H54 (cell line): ENCODE measurements at regions not wholly inside any gene's neighbourhood (a gene's known extent, or its start where the extent isn't known, plus 50 kb on each side); places are given as distances from the start of the nearest gene placed in this dataset.

Experiments
- DNase-seq: peaks from one replicate; pipeline ENCODE4 v3.0.0; 2011; ENCODE audit warnings: low spot score, mixed read lengths; ENCODE audit not compliant: insufficient read length
- FAIRE-seq: peaks from 3 replicates; lab custom pipeline; 2011; peaks lifted over from hg19 to GRCh38; lab: Jason Lieb, UNC
- POLR2A ChIP-seq: IDR thresholded peaks from 2 replicates; pipeline ENCODE4 v1.6.1; 2011; ENCODE audit warnings: low read depth, mild to moderate bottlenecking, low read length

DNA sequence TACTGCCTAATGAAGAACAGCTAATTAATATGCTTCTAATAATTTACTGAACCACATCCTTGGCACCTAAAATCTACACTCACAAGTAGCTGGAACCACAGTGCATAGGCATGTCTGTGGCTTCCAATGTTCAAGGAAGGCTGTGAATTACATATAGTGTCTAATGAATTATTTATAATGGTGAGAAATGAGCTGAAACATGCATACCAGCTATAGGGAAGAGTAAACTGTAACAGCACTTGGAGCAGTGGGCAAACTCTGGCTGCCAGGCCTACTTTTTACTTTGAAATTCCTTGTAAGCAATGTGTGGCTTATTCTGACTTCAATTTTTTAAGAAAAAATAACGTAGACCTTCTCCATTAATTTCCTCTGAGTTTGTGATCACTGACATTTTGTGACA, 953.2 kb upstream of the CDH8 start:
- DNase-seq (no peak), FAIRE-seq (no peak)
- TF ChIP-seq POLR2A: no peak

DNA sequence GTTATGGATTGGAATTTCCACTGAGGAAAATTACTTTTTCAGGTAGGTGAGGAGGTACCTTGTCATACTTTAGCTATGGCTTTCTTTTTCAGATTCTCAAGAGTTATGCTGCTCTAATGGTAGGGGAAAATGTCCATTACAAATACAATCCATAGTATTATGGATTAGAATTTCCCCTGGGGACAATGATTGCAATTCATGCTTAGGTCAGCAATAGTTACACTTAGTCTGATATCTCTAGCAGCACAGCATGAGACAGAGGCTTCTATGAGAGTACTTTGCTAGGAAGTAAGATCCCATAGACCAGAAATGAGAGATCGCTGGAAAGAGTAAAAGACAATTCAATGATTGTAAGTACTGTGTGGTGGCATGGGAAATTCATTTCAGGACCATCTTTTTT, 949.5 kb upstream of the CDH8 start:
- FAIRE-seq (no peak), DNase-seq (no peak)
- no peak for TF ChIP-seq POLR2A

DNA sequence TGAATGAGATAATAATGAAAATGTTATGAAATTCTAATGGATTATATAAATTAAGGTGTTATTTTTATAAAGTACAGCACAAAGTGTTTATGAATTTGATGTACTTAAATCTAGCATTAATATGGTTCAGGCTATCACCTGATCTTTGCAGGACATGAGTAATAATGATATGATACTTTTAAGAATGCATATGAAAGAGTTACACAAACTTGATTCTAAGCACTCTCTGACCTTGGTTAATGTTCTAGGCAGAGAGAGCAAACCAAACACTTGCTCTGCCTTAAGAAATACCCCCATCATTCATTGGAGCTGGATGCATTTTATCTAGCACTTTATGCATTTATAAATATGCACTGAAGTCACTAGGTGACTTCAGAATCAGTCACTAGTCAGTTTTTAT, 942.2 kb upstream of the CDH8 start:
- FAIRE-seq (no peak), DNase-seq (no peak)
- no peak for TF ChIP-seq POLR2A

DNA sequence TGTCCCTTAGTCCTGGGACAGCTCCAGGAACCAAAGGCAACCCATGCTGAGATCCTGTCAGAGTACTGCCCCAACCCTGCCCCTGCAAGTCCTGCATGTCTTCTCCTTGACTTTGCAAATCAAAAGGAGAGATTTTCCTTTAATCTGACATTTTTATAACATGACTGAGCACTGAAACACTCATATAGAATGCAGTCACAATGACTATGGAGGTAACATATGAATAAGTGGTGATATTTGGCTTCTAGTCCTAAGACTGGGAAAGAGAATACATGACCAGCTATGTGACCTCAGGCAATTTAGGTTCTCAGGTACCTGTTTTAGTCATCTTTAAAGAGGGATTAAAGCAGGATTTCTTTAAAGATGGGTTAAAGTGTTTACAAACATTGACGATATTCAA, 941.6 kb upstream of the CDH8 start:
- DNase-seq (no peak), FAIRE-seq (no peak)
- no peak for TF ChIP-seq POLR2A

DNA sequence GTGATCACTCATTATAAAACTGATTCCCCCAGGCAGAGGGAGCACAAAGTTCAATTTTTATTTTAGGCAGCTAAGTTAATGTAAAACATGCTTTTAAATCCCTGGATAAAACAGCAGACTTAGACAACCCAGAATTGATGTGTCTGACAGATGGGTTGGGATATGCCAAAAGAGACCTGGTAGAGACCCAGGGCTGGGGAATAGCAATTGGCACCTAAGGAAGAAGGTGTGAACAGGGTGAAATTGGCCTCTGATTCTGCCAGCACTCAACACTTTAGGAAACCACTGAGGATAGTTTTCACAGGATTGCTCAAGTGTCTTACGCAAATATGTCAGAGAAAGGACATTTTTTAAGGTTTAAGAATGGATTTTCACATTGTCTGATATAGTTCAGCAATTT, 938.2 kb upstream of the CDH8 start:
- FAIRE-seq (no peak), DNase-seq (no peak)
- TF ChIP-seq POLR2A: no peak

DNA sequence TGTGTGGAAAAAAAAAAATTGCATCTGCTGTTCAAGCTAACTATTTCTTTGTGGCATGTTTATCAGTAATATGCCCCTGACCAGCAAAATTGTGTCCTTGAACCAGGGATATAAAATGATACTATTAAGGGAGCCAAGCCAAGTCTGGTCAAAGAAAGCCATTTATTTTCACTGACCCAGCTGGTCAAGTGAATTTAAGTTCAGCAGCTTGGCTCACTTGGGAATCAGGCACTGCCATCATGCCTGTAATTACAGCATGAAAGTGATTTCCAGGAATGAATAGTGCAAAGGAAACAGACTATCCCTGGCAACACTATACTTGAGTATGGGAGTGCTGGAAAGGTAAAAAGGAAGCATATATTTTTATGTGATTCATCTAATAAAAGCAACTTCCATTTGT, 934.6 kb upstream of the CDH8 start:
- no peak for TF ChIP-seq POLR2A
- DNase-seq: no peak
- no peak for FAIRE-seq

DNA sequence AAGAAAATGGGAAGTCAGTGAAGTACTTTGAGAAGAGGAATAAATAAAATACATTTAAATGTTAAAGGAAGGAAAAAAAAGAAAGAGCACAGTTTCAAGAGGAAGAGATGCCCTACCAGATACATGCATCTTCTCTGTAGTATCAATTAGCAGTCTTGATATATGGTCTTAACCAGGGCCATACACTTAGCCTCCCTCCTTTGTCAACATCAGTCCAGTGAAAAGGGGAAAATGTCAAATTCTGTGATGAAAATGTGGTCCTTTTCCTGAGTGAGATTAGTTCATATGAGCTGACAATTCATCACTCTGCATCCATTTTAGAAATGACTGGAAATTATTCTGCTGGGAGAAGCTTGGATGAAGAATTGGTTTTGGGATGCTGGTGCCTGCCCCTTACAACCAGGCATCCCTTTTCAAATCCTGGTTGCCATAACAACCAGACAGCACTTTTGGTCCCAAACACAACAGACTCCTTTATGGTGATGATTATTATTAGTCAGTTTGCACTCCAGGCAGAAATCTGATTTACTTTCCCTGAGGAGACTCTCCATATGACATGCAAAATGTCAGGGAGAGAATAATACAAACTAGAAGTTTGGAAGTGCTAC, 933.6 kb upstream of the CDH8 start:
- no peak for TF ChIP-seq POLR2A
- FAIRE-seq: no peak
- no peak for DNase-seq

DNA sequence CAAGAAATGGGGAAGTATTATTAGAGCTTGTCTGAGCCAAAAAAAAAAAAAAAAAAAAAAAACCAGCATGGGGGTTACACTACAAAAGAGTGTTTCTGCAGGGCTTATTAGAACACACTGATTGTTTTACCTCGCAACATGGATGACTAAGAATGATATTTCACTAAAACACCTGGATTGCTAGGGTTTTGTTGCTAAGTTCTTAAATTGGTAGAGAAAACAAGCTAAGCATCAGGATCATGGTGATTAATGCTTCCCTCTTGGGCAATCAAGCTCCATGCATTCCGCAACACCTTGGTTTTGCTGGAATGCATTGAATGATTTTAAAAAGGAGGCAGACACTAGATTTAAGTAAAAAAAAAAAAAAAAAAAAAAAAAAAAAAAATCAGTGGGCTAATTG, 931.4 kb upstream of the CDH8 start:
- no peak for FAIRE-seq
- TF ChIP-seq POLR2A: no peak
- DNase-seq: no peak

DNA sequence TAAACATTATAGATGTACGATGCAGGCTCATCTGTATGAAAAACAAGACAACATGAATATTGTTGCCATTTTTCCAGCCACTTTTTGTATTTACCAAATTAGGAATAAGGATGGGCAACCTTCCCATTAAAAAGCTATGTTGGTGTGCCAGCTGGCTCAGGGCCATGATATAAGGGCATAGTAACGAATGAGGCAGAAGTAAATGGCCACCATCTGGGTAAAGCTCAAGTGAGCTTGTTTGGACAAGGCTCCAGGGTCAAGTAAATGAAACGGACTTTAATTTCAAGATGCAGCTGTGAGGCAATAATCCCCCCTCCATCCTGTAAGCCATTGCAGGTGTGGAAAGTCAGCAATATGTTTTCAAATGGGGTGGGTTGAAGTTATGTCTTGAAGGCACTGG, 930.9 kb upstream of the CDH8 start:
- DNase-seq (no peak), FAIRE-seq (no peak)
- TF ChIP-seq POLR2A: no peak

DNA sequence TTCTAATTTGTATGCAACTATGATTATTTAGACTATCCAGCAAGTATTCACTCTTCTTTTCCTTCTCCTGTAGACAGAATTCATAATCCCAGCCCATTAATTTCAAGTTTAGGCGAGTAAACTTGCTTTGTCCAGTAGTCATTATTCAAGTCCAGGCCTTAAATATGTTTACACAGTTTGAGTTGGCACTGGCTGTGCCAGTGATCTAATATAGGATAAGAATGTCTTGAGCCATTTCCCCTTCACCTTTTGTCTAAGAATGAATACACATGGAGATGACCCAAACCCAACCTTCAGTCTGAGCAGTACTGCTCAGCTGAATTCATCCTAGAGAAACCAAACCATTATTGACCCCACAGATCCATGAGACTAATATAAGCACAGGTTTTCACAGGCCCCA, 930.4 kb upstream of the CDH8 start:
- no peak for DNase-seq
- TF ChIP-seq POLR2A: no peak
- FAIRE-seq: no peak

DNA sequence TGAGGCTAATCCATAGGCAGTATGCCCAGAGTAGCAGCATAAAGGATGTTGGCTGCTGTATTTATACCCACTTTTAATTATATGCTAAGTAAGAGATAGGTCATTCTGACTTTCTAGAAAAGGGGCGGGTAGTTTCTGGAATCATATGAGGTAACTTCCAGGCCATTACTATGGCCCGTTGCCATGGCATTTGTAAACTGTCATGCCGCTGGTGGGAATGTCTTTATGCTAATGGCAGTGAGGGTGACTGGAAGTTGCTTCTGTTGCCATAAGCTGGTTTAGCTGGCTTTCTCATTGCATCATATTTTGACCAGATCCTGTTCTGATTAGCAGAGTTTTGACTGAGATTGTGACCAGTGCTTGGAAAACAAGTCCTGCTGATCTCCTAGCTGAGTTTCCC, 929.6 kb upstream of the CDH8 start:
- DNase-seq (no peak), FAIRE-seq (no peak)
- TF ChIP-seq POLR2A: no peak

DNA sequence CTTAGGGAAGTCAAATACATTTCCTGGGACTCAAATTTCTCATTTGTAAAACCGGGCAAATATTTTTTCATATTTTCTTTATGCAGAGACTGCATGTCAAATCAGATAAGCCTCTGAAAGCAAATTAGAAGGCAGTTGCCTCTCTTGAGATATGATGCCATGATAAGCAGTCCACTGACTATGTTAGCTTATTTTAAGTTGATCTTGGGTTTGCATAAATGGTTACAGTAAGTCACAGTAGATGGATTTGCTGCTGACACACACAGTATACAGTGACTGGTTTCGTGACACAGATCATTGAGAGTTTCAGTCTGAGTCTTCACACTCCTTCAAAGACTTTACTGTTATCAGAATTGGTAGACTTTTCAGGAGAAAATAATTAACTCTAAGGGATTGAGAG, 927.6 kb upstream of the CDH8 start:
- no peak for DNase-seq
- FAIRE-seq: no peak
- TF ChIP-seq POLR2A: no peak

DNA sequence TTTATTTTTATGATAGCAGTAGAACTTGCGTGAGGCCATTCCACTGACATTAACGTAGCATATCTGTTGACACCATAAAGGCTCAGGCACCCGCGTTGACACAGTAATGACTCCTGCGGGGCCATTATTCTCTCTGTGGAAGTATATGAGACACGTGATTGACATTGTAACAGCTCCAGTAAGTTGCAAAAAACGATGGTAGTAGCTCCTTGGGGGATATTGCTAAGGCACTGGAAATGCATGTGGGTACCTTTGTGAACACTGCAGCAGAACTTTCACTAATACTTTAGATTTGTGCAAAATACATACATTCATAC, 918.8 kb upstream of the CDH8 start:
- DNase-seq (no peak), FAIRE-seq (no peak)
- no peak for TF ChIP-seq POLR2A

DNA sequence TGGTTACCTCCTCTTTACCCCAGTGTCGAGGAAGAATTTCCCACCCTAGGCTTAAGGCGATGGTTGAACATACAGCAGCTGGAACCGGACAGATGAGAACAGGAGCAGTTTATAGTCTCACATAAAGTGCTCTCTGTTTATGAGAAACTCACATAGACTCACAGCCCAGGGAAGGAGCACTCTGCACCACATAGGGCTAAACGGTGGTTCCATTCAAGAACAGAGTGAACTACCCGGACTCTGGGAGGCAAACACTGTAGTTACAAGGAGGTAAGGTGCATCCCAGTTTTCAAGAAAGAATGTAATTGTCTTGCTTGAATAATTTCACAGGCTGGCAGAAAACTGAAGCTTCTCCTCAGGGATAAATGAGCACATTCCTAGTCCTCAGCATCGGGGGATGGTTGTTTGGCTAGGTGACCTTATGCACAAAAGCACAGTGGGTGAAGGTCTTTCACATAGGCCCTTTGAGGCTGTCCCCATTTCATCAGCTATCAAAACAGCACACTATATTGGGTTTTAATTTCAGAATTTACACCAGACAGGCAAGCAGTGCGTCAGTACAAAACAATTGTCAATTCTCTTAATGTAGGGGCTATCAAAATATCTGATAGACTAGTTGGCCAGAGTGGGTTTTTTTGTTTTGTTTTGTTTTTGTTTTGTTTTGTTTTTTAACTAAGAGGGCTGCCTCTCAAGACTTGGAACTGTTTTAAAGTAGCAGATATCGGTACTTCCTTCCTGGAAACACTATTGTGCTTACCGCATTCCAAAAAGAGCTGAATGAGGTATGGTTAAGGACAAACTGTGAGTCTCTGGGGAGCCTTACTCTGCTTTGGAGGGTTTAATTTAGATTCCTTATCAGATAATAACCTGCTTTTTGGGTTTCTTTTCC, 918.1 kb upstream of the CDH8 start:
- no peak for DNase-seq
- no peak for TF ChIP-seq POLR2A
- FAIRE-seq: no peak

DNA sequence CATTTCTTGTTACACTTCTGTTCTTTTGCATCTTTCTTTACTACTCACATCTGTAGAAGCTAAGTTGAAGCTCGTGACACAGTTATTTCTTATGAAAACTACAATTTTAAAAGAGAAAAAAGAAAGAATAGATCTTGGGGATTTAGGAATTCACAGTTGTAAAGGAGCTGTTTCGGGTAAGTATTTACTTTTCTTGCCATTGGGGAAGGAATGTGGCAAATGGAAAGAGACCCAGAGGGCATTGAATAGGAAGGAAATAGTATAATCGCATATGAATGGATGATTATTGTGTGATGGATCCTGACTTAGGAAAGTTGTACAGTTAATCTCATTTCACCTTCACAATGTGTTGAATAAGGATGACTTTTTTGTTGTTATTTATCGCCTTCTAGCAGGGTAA, 914.1 kb upstream of the CDH8 start:
- no peak for DNase-seq
- no peak for FAIRE-seq
- no peak for TF ChIP-seq POLR2A
